ENCODE measurements at regions not wholly inside any gene's neighbourhood (a gene's known extent, or its start where the extent isn't known, plus 50 kb on each side); places are given as distances from the start of the nearest gene placed in this dataset.

GRCh38 chr15:93164409-93164808, 75.4 kb upstream of the RGMA start:
- TF ChIP-seq POLR2A (IDR thresholded peaks at IDR 0.05; ENCODE audit: low read length) (no peak), GATA1 (IDR thresholded peaks at IDR 0.05; ENCODE audit: low read depth, low read length) (no peak)

All from erythroblast (primary cell).